Astrocyte (in vitro differentiated cells and primary cell): ENCODE measurements at regions not wholly inside any gene's neighbourhood (a gene's known extent, or its start where the extent isn't known, plus 50 kb on each side); places are given as distances from the start of the nearest gene placed in this dataset.

Experiments used
- EZH2 ChIP-seq: IDR thresholded peaks from 2 replicates; pipeline ENCODE4 v1.6.1; 2012; ENCODE audit warnings: mild to moderate bottlenecking, low read length, inconsistent platforms; ENCODE audit not compliant: insufficient read depth
- TF ChIP-seq, protein P1 (sequence below): IDR thresholded peaks from 2 replicates; pipeline ENCODE4 v1.5.1; 2011; ENCODE audit warnings: low read depth, mild to moderate bottlenecking, inconsistent platforms, low read length, moderate library complexity; ENCODE audit not compliant: insufficient read depth

- TF ChIP-seq, protein P1, sequence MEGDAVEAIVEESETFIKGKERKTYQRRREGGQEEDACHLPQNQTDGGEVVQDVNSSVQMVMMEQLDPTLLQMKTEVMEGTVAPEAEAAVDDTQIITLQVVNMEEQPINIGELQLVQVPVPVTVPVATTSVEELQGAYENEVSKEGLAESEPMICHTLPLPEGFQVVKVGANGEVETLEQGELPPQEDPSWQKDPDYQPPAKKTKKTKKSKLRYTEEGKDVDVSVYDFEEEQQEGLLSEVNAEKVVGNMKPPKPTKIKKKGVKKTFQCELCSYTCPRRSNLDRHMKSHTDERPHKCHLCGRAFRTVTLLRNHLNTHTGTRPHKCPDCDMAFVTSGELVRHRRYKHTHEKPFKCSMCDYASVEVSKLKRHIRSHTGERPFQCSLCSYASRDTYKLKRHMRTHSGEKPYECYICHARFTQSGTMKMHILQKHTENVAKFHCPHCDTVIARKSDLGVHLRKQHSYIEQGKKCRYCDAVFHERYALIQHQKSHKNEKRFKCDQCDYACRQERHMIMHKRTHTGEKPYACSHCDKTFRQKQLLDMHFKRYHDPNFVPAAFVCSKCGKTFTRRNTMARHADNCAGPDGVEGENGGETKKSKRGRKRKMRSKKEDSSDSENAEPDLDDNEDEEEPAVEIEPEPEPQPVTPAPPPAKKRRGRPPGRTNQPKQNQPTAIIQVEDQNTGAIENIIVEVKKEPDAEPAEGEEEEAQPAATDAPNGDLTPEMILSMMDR, result no peak
- TF ChIP-seq EZH2, result no peak
These were observed 462.2 kb upstream of the PTGER4 start for GRCh38 chr5:40217553-40217952.
